Endothelial cell of umbilical vein (primary cell): ENCODE measurements at regions not wholly inside any gene's neighbourhood (a gene's known extent, or its start where the extent isn't known, plus 50 kb on each side); places are given as distances from the start of the nearest gene placed in this dataset.

Experiments
- CTCF ChIP-seq, 2 donors: IDR thresholded peaks; 1 replicate in 1 of 2; 2 replicates in 1 of 2; pipeline ENCODE4 v1.5.1; 2011; ENCODE audit warnings: low read length in 2 of 2, mild to moderate bottlenecking in 2 of 2, moderate library complexity in 2 of 2, control low read depth in 1 of 2, inconsistent platforms in 1 of 2, low read depth in 1 of 2; ENCODE audit not compliant: insufficient read depth in 1 of 2; ENCODE audit errors: extremely low read depth in 1 of 2
- EZH2 ChIP-seq: IDR thresholded peaks from 2 replicates; pipeline ENCODE4 v1.6.1; 2012; ENCODE audit warnings: borderline replicate concordance, low read depth, mild to moderate bottlenecking, moderate library complexity, low read length, inconsistent platforms; ENCODE audit not compliant: severe bottlenecking
- FOS ChIP-seq: IDR thresholded peaks from 2 replicates; pipeline ENCODE4 v1.6.1; 2011; ENCODE audit warnings: mild to moderate bottlenecking, low read length, moderate library complexity, borderline replicate concordance; ENCODE audit not compliant: insufficient read depth
- GATA2 ChIP-seq: IDR thresholded peaks from 2 replicates; pipeline ENCODE4 v1.7.0; 2011; ENCODE audit warnings: low read depth, mild to moderate bottlenecking, moderate library complexity, mixed read lengths, low read length; ENCODE audit not compliant: insufficient read length, insufficient read depth
- MAX ChIP-seq: IDR thresholded peaks from 2 replicates; pipeline ENCODE4 v1.6.1; 2011; ENCODE audit not compliant: insufficient read depth, insufficient read length
- MYC ChIP-seq: IDR thresholded peaks from one replicate; pipeline ENCODE4 v1.6.1; 2011; ENCODE audit warnings: mild to moderate bottlenecking, low read depth, low read length
- POLR2A ChIP-seq: IDR thresholded peaks from 2 replicates; pipeline ENCODE4 v1.6.1; 2012; ENCODE audit warnings: low read depth, mild to moderate bottlenecking, control low read depth, low read length
- POLR2AphosphoS5 ChIP-seq: IDR thresholded peaks from 2 replicates; pipeline ENCODE4 v1.6.1; 2012; ENCODE audit warnings: low read depth, mild to moderate bottlenecking, control low read depth, low read length, moderate library complexity; ENCODE audit not compliant: insufficient read depth

DNA sequence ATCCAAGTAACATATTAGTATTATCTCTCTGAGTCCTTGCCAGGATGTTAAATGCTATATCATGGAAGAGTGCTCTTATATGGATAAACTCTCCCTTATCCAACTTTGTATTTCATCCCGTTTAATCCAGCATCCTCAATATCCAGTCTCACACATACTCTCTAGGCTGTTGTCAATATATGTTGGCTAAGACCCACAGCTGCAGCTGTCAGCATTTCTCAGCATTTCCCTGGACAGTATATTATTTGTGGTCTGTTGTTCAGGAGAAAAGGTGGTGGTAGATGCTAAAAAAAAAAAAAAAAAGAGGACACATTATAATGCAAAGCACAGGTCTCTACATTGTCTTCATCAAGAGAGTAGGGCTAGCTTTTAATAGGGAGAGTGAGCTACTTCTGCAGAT, 1368.0 kb upstream of the ZEB2 start:
- TF ChIP-seq CTCF (IDR thresholded peaks at IDR 0.05; ENCODE audit: extremely low read depth in 1 of 2, insufficient read depth in 1 of 2, low read depth in 1 of 2, low read length in 2 of 2) (no peak), EZH2 (no peak), POLR2A (no peak), POLR2AphosphoS5 (no peak), MAX (no peak), GATA2 (no peak), FOS (no peak), MYC (no peak)
